CD4-positive, alpha-beta T cell treated with Interleukin-15 for 4 hours (primary cell): ENCODE measurements at regions not wholly inside any gene's neighbourhood (a gene's known extent, or its start where the extent isn't known, plus 50 kb on each side); places are given as distances from the start of the nearest gene placed in this dataset.

Experiments
- DNase-seq: peaks from one replicate; pipeline ENCODE4 v3.0.0-alpha.2; 2020; ENCODE audit warnings: low spot score

DNA sequence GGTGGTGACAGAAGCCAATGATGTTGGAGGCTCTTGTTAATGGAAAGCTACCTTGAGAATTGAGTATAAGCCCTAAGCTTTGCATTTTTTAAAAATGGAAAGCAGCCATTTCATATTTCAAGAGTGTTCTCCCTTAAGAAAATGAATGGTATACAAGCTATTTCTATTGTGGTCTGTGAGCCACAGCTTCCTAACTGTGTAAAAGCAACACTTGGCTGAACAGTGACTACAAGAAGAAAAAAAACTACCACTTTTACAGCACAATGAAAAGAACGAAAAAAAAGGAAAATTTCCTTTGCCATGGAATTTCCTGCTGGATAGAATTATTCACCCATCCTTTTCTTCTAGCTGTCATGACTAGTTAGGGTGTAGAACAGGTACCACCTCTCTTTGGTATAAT lies 397.1 kb upstream of the BTBD3 start:
- no peak for DNase-seq

DNA sequence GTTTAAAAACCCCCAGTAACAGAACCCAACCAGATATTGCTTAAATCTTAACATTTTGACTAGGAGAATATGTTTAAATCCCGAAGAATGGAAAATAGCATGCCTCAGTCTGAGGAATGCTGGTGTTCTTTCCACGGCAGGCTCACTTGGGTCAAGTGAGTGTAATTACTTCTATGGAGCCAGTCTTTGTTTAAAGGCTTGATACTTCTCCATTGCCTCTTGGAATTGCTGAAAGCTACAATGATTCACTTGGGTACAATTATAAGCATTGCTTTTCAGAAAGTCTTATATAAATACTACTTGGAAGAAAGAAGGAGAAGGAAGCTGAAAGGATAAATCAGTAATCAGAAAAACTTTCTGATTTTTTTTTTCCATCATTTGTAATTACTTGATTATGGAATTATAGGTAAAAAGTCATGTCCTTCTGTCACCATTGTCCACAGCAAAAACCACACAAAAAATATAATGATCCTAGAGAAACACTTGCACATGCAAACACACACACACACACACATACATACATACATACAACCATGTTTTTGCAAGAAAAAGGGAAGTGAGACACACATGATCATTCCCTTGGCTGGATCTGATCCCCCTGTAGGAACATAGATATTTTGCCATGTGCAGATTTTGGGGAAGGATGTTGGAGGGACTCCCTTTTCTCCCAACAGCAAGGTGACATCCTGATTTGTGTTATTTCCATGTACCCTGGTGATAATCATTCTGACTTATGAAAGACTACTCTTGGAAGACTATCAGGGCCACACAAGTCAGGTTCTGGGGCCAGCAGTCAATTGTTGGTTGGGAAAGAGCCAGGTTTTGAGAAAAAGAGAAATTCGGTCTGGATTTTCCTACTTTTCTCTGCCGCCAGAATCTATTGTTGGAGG lies 396.0 kb upstream of the BTBD3 start:
- no peak for DNase-seq

DNA sequence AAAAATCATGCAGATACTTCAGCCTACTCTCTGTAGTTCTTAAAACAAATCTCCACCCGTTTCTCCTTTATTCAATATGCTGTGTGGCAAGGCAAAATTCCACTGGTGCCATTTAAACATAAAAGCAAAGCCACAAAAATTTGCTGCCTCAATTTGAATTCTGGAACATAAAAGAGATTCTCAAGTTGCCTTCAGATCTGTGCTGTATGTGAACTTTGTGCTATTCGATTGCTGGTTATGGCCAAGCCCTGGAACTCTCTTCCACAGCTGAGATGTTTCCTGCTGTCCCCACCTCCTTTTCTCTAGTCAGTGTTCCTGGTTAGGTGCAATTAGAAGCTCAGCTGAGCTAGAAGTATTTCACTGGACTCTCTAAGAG lies 395.3 kb upstream of the BTBD3 start:
- DNase-seq, result no peak

DNA sequence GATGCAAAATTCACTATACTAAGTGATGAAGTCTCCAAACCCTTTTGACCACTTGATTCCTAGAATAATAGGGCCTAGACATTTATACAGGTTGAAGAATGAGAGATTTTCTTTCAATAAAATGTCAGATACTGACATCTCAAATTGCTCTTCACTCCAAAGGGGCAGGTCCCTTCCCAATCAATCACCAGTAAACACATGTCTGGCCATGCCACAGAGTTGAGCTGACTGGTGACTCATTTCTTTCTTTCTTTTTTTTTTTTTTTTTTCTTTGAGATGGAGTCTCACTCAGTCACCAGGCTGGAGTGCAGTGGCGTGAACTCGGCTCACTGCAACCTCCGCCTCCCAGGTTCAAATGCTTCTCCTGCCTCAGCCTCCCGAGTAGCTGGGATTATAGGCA lies 388.6 kb upstream of the BTBD3 start:
- no peak for DNase-seq

DNA sequence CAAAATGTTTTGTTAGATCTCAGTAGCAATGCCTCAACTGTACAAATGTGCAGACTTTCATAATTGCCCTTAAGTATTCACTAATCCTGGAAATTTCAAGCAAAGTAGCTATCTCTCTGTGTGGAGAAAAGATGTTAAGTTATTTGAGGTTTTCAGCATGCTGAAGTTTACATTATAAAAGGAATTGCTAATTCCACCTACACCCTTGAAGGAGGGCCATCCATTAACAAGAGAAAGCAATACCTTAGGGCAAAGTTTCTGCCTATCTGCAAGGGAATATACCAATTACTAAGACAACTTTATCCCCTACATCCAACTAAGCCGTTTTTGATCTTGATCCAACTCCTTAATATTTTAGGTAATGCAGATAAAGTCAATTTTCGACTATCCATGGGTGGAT lies 380.7 kb upstream of the BTBD3 start:
- no peak for DNase-seq

DNA sequence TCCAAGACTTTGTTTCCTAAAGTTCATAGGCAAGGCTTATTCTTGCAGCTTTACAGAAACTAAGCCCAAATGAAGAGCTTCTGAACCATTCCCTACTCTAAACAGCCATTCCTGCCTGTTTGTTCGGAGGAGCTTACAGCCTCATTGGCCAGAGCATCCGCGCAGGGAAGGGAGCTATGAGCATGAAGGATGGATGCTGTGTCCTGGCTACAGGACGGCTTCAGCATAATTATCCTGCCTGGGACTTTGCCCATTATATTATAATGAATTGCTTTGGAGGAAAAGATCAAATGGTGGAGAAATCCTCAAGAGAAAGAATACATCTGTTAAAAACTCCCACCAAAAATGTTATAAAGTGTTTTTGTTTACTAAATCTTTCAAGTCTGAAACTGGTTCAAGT lies 378.2 kb upstream of the BTBD3 start:
- DNase-seq, result no peak

DNA sequence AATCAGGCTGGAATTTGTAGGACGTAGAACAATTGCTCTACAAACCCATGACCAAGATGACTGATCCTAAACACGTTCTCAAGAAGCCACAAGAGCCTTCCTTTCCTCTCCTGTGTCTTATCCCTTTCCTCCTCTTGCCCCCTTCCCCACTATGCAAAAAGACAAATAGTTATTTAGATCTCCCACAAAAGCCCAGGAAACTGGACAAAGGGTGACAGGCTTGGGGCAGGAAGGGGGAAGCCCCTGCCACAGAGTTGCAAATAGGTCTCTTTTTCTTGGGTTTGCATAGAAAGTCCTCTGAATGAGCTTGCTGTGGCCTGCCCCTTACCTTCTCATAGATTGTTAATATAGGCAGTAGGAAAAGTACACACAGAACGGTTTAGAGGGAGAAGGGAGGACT lies 377.1 kb upstream of the BTBD3 start:
- DNase-seq, result no peak

DNA sequence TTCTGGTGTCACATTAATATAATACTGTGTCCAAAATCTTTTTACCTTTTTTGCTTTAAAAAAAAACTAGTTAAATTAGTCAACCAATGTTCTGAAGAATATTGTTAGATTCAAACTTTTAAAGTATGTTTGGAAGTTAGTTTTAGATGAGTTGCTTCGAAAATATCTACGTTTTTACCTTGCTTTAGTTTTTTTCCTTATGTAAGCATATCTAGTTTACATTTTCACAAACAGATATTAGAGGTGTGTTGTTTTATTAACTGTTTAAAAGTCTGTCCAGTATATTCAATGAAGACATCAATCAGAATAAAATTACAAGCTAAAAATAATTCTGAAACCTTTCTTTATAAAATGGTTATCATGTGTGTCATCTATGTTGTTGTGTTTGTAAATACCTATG lies 375.0 kb upstream of the BTBD3 start:
- DNase-seq, result no peak

DNA sequence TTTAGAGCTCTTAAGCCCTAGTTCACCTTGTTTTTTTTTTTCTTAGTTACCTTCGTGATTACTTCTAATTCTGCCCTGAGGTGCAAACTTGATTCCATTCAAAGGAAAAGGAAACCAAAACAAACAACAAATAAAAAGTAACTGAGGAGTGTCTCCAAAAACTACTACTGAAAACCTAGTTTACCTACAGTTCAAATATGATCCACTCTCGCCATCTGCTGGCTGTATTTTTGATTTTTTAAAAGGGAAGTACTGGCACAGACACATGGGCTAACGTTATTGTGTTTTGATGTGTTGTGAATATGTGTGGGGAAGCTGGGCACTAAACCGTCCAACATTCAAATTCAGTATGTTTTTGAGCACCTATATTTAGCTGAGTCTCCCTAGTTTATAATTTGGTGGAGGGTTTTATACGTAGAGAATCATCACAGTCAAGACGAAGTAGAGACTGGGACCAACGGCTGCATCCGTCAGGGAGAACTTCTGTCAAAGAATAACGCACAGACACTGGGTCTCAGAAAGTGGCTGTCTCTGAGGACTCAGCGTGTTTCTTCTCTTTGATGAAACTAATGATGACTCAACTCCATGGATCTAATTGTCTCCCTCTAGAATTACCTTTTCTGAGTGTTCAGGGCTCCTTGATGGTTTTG lies 373.5 kb upstream of the BTBD3 start:
- DNase-seq, result peak; percentile 2

DNA sequence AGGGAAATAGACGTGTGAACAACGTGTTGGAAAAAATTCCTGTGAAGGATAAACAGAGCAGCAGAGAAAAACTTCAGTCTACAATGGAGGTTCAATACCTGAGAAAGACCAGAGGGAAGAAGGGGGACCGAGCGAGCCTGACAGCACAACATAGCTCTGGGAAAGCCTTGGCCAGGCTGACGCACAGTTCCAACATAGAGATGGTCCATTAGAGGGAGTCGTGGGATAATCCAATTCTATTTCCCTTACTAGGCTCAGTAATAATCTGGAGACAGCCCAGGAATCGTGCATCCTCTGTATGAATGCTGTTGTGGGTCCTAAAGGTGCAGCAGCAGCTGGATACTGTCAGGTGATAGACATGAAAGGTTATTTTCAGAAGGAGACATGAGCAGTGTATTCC lies 370.8 kb upstream of the BTBD3 start:
- DNase-seq, result no peak

DNA sequence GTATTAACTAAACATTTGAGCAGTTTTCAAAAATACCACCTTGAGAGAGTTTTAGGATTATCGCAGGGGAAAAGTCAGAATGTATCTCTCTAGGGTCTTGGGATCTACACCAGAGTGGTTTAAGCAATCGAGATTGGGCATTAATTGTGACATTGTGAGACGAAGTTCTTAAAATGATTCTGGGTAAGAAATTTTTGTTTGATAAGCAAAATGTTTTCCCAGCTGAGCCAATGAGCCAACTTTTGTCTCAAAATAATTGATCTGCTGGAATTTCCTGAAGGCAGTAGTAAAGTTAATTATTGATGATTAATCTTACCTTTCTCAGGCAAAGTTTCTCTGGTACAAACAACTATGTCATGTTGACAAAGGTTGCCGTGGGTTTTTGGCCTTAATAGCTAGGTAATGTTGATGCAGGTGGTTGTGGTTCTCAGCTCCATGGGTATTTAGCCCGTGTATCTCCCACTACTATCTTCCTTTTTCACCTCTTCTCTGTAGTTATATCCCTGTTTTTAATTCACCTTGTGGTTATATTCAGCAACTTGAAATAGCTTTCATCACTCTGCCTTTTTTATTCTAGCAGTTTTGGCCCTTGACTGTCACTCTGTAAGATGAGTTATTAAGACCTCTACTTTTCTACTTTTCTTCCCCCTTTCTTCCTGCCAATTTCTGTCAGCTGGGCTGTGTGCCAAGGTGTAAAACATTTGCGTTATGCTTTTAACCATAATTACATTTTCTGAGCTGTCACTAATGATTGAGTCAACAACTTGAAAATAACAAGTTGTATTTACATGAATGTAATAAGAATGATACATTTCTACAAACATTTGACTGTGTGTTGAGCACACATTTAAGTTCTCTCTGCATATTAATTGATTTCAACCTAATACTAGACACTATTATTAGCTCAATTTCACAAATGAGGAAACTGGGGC lies 368.3 kb upstream of the BTBD3 start:
- no peak for DNase-seq

DNA sequence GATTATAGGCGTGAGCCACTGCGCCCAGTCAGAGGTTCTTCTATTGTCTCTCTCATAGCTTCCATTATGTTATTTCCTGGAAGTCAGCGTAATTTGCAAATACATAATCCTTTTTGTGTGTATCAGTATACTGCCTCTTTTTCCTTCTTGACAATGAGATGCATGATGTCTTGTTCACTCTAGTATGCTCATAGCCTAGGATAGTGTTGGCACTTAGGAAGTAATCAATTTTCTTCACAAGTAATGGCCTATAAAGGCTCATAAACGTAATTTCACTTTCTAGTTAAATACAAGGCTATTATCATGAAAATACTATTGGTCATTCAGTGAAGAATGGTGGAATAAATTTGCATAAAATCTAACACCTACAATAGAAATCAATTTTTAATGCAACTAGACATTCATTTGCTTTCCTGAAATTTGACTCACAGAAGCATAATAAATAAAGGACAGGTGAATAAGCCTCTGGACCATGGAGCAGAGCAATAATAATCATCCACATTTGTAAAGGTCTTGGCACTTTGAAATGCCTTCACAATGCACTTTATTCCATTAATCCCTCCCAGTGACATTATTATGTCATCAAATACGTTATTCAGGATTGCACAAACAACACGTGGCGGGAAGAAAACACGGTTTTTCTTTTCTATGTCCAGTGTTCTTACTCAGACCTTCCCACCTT lies 366.9 kb upstream of the BTBD3 start:
- DNase-seq, result no peak

DNA sequence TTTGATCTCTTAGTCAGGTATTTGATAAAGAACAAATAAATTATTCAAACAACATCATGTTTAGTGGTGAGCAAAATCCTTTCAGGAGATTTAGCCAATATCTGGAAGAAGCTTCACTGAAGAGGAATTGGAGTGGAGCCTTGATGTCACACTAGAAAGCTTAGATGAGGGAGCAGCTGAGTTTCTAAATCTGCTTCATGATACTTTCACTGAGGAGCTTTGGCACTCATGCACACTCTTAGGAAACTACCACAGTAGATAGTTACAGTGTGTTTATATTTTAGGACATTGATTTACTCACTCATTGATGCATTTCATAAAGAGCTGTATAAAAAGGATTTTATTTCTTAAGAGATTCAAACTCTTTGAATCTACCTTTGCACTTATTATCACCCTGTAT lies 366.2 kb upstream of the BTBD3 start:
- no peak for DNase-seq

DNA sequence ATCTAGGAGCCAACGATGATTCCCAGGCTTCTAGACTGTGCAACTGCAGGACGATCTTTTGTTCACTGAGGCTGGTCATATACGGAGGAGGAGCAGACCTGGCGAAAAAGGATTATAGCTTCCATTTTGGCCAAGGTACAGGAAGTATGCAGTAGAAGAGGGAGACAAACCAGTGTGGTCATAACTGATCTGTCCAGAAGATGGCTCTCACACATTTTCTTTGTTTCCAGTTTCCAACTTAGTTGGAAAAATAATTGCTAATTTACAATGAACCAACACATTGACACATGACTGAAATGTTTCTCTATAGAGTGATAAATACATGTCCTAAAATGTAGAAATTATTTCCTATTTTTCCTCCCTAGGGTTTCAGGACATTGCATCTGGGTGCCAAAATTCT lies 364.1 kb upstream of the BTBD3 start:
- no peak for DNase-seq

DNA sequence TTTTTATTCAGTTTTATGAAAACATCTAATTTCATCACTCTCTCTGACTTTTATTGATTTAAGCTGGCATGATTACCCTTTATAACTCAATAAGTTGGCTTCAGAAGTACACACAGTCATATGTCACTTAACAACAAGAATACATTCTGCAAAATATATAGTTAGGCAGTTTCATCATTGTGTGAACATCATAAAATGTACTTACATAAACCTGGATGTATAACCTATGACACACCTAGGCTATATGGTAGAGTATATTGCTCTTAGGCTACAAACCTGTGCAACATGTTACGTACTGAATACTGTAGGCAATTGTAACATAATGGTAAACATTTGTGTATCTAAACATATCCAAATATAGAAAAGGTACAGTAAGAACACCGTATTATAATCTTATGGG lies 362.2 kb upstream of the BTBD3 start:
- DNase-seq, result no peak

DNA sequence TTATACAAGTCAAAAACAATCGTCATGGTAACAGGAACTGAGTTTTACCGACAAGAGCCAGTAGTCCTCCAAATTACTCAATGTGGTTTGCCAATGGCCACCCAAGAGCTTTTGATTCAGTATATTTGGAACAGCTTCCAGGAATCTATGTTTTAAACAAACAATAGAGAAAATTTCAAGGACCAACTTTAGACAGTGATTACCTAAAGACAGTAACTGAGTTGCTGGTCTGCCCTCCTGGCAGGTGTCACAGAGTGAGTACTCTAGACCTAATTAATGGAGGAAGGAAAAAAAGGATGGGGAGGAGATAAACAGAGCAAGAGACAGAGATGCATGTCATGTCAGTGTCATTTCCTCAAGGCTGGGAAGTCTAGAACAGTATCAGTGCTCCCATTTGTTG lies 361.3 kb upstream of the BTBD3 start:
- DNase-seq, result no peak

DNA sequence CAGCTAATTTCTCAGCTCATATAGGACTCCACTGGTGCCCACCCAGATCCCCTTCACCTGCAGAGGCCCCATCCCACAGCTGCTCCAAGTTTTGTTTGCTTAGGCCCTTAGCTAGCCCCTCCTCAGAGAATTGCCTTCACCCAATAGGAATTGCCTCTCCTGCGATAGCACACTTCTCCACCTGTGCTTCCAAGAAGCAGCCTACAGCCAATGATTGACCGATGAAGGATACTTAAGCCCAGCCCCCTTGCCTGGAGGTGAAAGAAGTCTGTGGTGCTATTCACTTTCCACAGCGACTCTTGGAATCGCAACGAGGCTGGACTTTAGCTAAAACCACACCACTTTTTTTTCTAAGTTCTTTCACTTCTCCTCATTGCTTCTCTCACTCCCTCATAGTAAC lies 353.2 kb upstream of the BTBD3 start:
- no peak for DNase-seq

DNA sequence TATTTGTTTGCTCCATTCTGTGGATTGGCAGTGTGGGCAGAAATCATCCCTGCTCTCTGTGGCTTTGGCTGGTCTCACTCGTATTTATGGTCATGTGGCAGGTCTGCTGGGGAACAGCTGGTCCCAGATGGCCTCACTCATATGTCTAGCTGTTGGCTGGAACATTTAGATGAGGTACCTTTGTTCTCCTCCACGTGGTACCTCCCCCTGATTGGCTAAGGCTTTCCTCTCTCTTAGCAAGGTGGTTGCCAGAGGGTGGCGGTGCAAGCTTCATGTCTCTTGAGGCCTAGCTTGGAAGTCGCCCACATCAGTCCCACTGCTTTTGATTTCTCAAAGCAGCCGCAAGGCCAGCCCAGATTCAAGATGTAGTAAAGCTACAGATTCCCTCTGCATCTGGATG lies 348.5 kb upstream of the BTBD3 start:
- DNase-seq, result no peak

DNA sequence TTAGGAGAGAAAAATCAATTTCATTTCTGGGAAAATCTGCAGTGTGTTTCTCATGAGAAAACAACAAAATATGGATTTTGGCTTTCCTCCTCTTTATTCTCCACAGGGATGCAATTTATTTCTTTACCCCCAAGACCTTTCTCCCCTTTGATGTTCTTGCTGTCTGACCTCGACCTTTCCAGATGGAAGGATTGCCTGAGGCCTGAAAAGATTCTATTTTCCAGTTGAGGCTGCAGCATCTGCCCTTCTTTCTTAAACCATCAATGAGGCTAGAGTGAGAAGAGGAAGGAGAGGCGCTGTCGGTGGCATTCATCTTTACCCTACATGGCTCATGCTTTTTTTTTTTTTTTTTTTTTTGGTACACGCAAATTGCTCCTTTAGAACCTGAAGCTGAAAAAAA lies 344.2 kb upstream of the BTBD3 start:
- no peak for DNase-seq

DNA sequence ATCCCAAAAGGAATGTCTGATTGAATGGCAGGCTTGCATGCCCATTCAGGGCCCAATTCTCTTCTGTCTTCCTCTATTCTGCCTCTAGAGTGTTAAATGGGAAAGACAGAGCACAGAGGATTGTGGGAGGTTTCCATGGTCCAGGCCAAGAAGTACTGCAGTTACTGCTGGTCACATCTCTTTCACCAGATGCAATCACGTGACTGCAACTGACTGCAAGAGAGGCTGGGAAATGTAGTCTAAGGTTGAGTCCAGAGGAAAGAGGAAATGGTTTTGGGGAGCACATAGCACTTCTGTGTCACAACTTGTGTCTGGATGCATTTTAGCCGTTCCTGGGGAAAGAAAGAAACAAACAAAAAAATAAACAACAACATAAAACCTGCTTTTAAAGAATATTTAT lies 336.4 kb upstream of the BTBD3 start:
- DNase-seq, result no peak

DNA sequence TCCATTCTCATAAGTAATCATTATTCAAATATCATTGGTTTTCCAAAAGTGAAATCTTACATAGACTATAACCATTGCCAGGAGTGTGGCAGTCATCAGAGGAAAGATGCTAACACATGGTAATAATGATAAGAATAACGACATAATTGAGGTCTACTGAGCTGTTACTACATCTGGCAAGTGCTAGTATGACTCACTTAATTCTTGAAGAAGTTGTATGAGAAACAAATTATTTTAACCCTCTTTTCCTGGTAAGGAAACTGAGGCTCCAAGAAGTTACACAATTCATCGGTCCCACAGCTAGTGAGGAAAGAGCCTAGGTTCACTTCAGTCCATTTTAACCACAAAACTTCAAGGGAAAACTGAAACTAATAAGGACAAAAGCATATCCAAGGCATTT lies 335.6 kb upstream of the BTBD3 start:
- DNase-seq, result no peak

DNA sequence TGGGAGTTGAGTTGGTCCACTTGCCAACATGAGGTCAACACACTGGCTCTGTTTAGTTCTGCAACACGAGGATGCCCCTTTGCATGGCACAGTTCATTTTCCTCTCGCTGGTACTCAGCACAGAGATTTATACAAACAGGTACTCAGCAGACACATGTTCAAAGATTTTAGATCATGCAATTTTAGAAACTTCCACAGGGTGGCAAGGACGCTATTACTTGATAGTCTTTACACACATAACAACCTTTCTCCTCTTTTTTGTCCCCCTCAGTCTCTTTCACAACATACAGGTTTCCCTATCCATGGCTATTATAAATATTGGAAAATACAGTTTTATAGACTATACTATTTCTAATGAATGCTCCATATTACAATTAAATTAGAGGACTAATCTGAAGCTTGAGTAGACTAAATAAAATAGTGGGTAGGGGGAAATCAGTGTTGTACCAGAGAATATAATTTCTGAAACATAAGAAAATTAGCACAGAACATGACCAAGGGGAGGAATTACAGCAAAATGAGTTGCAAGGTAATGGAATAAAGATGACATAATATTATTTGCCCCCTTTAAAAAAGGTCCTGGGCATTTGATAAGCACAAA lies 331.8 kb upstream of the BTBD3 start:
- DNase-seq, result no peak
